GM19395 (cell line): ENCODE measurements at regions not wholly inside any gene's neighbourhood (a gene's known extent, or its start where the extent isn't known, plus 50 kb on each side); places are given as distances from the start of the nearest gene placed in this dataset.

Source experiments
- ATAC-seq: cut with Tn5 transposase; IDR thresholded peaks from one replicate; pipeline ENCODE4 v1.9.1; 2021; ENCODE audit warnings: mild to moderate bottlenecking, moderate library complexity; ENCODE audit not compliant: unreplicated experiment

GRCh38 chr10:44064987-44065787 lies 319.7 kb downstream of the CXCL12 start:
- no peak for ATAC-seq

GRCh38 chr10:44064317-44064716 lies 320.6 kb downstream of the CXCL12 start:
- ATAC-seq = no peak

- no peak for ATAC-seq
These were observed 321.2 kb downstream of the CXCL12 start for GRCh38 chr10:44063686-44064085.

GRCh38 chr10:44060719-44061118 lies 324.2 kb downstream of the CXCL12 start:
- no peak for ATAC-seq

GRCh38 chr10:44060221-44060620 lies 324.7 kb downstream of the CXCL12 start:
- no peak for ATAC-seq

GRCh38 chr10:44058259-44058658 lies 326.6 kb downstream of the CXCL12 start:
- no peak for ATAC-seq

- no peak for ATAC-seq
These were observed 327.7 kb downstream of the CXCL12 start for GRCh38 chr10:44056967-44057805.

GRCh38 chr10:44056206-44056605 lies 328.7 kb downstream of the CXCL12 start:
- ATAC-seq = no peak

GRCh38 chr10:44054046-44054445 lies 330.9 kb downstream of the CXCL12 start:
- ATAC-seq = no peak

GRCh38 chr10:44053391-44053790 lies 331.5 kb downstream of the CXCL12 start:
- no peak for ATAC-seq

- ATAC-seq = no peak
These were observed 333.1 kb downstream of the CXCL12 start for GRCh38 chr10:44051584-44052385.

- no peak for ATAC-seq
These were observed 333.8 kb downstream of the CXCL12 start for GRCh38 chr10:44051091-44051490.

- no peak for ATAC-seq
These were observed 335.4 kb downstream of the CXCL12 start for GRCh38 chr10:44049301-44050015.

GRCh38 chr10:44047361-44047760 lies 337.5 kb downstream of the CXCL12 start:
- ATAC-seq = no peak

GRCh38 chr10:44046605-44047004 lies 338.3 kb downstream of the CXCL12 start:
- no peak for ATAC-seq

GRCh38 chr10:44045020-44045419 lies 339.9 kb downstream of the CXCL12 start:
- ATAC-seq = no peak

- ATAC-seq = no peak
These were observed 340.3 kb downstream of the CXCL12 start for GRCh38 chr10:44044549-44044948.

- no peak for ATAC-seq
These were observed 341.1 kb downstream of the CXCL12 start for GRCh38 chr10:44043646-44044375.

- no peak for ATAC-seq
These were observed 341.8 kb downstream of the CXCL12 start for GRCh38 chr10:44042926-44043602.
